ENCODE measurements at regions not wholly inside any gene's neighbourhood (a gene's known extent, or its start where the extent isn't known, plus 50 kb on each side); places are given as distances from the start of the nearest gene placed in this dataset.

- TF ChIP-seq ETS1 (IDR thresholded peaks at IDR 0.05) (no peak), ZNF331 (CRISPR knock-in tag; IDR thresholded peaks at IDR 0.05; ENCODE audit: low read depth) (no peak), JUNB (IDR thresholded peaks at IDR 0.05; ENCODE audit: unreplicated experiment) (no peak), POLR2AphosphoS5 (IDR thresholded peaks at IDR 0.05; ENCODE audit: low read depth) (no peak), CTCF (conservative IDR thresholded peaks at IDR 0.05; ENCODE audit: low read depth in 2 of 2) (no peak), STAT1 (IDR thresholded peaks at IDR 0.05; ENCODE audit: unreplicated experiment) (no peak), ZNF114 (CRISPR knock-in tag; IDR thresholded peaks at IDR 0.05) (no peak)
These were observed 610.8 kb downstream of the KCNJ18 start (continued) for GRCh38 chr17:22303096-22303495.

GRCh38 chr17:22303865-22304264, 611.5 kb downstream of the KCNJ18 start:
- no peaks in the 10 kb centered on the region for H3K27me3 ChIP-seq (ENCODE audit: insufficient read depth)
- no peaks in the 10 kb centered on the region for H3K36me3 ChIP-seq (ENCODE audit: insufficient read depth)
- TF ChIP-seq NANOG (IDR thresholded peaks at IDR 0.05; ENCODE audit: borderline replicate concordance) (no peak), EZH2 (IDR thresholded peaks at IDR 0.05; ENCODE audit: low read depth, unreplicated experiment) (no peak), EZH2phosphoT487 (IDR thresholded peaks at IDR 0.05; ENCODE audit: unreplicated experiment) (no peak), JUNB (IDR thresholded peaks at IDR 0.05; ENCODE audit: unreplicated experiment) (no peak), POLR2AphosphoS5 (IDR thresholded peaks at IDR 0.05; ENCODE audit: low read depth) (no peak), REST (IDR thresholded peaks at IDR 0.05; ENCODE audit: unreplicated experiment) (no peak), ETS1 (IDR thresholded peaks at IDR 0.05) (no peak), CTCF (conservative IDR thresholded peaks at IDR 0.05; ENCODE audit: low read depth in 2 of 2) (no peak), CREB1 (CRISPR knock-in tag; IDR thresholded peaks at IDR 0.05; ENCODE audit: low read depth) (no peak), STAT1 (IDR thresholded peaks at IDR 0.05; ENCODE audit: unreplicated experiment) (no peak), ZNF331 (CRISPR knock-in tag; IDR thresholded peaks at IDR 0.05; ENCODE audit: low read depth) (no peak)
- ATAC-seq (no peak), DNase-seq (ENCODE audit: low spot score) (no peak)
- Mint-ChIP-seq H3K4me1 (no peaks in the 10 kb centered on the region; the same call in 2 of the 3 replicates), H3K27ac (no peak overlapping the region), H3K9me3 (peaks cover 100% of the 10 kb centered on the region), H3K4me3 (no peak overlapping the region), H3K27me3 (ENCODE audit: insufficient read depth, low read depth, poor library complexity) (peaks cover 8% of the 10 kb centered on the region), H3K36me3 (ENCODE audit: low read depth) (peaks cover 57% of the 10 kb centered on the region)
- no peak overlapping the region for H3K27ac ChIP-seq (ENCODE audit: low read depth)
- no peak overlapping the region for H2AFZ ChIP-seq
- no peaks in the 10 kb centered on the region for H3K79me2 ChIP-seq (replicated peaks; ENCODE audit: insufficient read depth)
- no peaks in the 10 kb centered on the region for H3F3A ChIP-seq (replicated peaks; ENCODE audit: low read depth)
- no peaks in the 10 kb centered on the region for H3K4me1 ChIP-seq (ENCODE audit: insufficient read depth)
- H3K4me3 ChIP-seq: no peak overlapping the region
- H3K4me2 ChIP-seq: no peak overlapping the region
- H4K20me1 ChIP-seq (replicated peaks; ENCODE audit: insufficient read depth): no peaks in the 10 kb centered on the region
- H3K9me2 ChIP-seq (ENCODE audit: insufficient read depth): no peaks in the 10 kb centered on the region
